DMS79 (cell line): ENCODE measurements at regions not wholly inside any gene's neighbourhood (a gene's known extent, or its start where the extent isn't known, plus 50 kb on each side); places are given as distances from the start of the nearest gene placed in this dataset.
"Not testable (repeated sequence)": the region's sequence is repeated elsewhere in the genome, so short reads cannot be mapped to it uniquely, and the experiment has no call there.

Experiments used
- DNase-seq: peaks from one replicate; lab custom pipeline; 2025; lab: John Stamatoyannopoulos, UW

DNA sequence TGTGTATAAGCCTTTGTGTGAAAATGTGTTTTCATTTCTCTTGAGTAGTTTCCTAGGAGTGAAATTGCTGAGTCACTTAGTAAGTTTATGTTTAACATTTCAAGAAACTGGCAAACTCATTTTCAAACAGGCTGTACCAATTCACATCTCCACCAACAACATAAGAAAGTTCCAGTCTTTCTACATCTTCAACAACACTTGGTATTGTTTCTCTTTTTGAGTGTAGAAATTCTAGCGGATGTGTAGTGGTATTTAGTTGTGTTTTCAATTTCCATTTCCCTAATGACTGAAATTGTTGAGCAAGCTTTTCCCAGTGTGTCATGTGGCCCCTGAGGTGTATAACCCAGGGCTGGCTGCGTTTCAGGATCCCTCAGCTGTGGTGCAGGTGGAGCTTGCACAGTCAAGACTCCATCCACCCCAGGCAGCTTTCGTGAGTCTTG, 258.5 kb downstream of the PDCD6IP start:
- no peak for DNase-seq

DNA sequence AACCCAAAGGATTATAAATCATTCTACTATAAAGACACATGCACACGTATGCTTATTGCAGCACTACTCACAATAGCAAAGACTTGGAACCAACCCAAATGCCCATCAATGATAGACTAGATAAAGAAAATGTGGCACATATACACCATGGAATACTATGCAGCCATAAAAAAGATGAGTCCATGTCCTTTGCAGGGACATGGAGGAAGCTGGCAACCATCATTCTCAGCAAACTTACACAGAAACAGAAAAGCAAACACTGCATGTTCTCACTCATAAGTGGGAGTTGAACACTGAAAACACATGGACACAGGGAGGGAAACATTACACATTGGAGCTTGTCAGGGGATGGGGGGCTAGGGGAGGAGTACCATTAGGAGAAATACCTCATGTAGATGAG, 262.6 kb downstream of the PDCD6IP start:
- DNase-seq: not testable (repeated sequence)

DNA sequence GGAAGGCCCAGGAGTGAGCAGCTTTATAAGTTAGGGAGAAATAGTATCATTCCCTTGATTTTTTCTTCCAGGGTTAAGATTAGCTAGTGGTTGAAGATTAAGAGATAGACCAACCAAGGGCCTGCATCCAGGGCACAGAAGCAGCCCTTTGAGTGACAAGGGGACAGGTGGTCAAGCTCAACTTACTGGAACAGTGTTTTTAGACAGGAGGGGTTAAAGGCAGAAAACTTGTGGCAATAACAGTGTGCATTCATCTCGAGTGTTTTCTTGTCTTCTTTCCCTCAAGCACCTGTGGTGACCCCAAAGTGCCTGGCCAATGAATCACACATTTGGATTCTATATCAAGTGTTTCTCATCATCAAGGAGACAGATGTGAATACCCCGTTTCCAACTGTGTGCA, 267.5 kb downstream of the PDCD6IP start:
- no peak for DNase-seq

DNA sequence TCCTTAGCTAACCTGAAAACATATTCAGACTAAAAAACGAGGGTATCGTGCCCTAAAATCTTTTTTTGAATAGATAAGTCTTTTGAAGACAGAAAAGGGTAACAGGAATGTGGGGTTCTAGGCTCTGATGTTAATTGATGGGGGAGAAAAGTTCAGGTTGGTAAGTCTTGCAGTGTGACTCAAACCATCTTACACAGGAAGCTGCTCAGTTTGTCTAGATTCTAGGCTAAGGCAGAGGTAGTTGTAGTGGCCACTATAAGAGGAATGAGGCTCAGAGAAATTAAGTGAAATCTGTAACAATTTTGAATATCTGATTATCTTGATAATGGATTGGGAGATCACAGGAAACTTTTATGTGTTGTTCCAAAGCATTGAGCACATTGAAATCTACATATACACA, 267.9 kb downstream of the PDCD6IP start:
- DNase-seq: no peak

DNA sequence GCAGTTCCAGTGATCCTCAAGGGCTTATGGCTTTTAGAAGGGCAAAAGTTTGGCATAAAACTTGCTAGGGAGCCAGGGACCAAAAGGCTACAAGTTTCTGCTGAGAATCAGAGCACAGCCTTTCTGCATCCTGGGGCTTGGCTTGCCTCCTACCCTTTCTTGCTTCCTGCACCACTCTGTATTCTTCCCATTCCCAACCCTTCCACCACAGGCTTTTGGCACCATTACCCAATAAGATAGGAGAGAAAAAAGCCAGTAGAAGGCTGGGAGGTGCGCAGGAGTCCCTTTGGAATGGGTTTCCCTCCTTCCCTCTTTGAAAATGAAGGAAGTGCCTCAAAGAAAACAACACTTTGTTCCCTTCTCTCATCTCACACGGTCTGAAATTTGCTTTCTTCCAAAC, 268.6 kb downstream of the PDCD6IP start:
- no peak for DNase-seq

DNA sequence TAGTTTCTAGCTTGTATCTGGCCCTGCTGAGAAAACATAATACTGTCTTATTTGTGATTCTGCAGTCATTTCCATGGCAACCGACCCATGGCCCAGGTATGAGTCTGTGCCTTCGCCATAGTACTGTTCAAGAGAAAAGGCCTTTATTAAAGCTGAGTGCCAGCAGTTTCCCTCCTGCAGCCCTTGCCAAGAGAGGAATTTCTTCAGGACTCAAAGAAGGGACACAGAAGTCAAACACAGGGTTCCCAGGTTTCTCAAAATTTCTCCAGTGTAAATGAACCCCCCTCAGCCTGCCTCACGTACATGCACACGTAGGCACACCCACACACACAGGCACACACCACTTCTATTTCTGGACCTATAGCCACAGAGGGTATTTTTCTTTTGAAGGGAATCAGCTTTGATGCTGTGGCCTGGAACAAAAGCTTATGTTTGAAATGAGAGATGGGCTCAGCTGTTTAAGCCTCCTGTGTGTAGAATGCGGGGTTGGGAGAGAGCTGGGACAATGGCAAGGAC, 269.2 kb downstream of the PDCD6IP start:
- DNase-seq: no peak

DNA sequence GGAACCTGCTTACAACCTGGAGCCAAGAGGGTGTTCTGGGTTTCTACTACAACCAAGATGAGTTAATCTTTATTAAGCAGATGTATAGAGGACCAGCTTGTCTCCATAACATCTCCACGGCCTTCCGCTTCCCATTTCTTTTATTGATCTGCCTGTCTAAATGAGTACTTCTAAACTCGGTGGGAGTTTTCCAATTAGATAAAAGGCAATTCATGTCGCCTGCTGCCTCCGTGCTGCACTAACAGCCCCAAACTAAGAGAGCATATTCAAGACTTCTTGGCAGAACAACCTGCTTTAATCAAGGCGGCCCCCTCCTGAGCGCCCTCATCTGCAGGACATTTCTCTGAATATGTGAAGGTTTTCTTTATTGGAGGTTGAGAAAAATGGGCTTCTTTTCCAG, 270.1 kb downstream of the PDCD6IP start:
- no peak for DNase-seq

DNA sequence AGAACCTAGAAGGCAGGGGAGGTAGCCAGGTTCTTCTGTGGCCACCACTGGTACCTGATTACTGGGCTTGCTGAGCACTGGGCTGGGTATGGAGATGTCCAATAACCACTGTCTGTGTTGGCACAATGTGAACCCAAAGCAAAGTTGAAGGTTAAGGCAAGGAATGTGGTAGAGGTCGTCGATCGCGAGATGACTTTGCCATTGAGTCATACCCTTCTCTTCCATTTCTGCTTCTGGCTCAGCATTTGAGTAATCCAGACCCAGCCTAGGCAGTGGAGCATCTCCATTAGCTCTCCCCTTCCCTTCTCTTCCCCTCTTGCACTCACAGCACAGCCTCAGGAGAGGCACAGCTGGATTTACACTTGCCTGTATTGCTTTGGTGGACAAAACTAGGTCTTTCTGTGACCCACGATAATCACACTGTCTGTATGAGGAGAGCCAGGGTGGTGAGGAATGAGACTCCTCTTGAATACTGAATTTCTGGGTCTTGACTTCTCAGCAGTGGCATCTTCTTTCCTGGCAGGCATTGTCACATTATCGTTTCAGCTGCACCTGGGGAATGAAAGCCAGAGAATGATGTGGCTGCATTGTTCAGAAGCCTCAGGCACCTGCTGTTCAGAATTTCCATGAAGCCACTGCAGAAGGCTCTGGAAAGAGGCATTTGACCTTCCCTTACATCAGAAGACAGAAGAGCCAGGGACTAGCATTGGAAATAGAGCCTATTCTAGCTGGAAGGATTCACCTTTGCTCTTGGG, 272.6 kb downstream of the PDCD6IP start:
- DNase-seq: no peak

DNA sequence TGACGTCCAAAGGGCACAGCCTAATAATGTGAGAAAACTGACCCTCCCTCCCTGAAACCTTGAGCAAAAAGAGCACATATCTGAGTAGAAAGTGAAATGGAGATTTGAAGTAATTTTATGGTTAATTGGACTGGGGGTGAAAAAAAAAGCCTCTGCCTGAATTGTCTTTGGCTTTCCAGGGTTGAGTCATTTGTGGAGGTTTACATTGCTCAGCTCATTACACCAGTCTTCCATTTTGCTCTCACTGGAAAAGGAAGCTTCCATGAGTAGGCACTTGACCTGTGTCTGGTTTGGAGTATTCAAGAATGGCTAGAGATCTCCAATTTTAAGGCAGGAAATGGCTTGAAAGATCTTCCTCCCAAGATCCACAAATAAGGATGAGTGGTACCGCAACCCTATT, 273.9 kb downstream of the PDCD6IP start:
- no peak for DNase-seq

DNA sequence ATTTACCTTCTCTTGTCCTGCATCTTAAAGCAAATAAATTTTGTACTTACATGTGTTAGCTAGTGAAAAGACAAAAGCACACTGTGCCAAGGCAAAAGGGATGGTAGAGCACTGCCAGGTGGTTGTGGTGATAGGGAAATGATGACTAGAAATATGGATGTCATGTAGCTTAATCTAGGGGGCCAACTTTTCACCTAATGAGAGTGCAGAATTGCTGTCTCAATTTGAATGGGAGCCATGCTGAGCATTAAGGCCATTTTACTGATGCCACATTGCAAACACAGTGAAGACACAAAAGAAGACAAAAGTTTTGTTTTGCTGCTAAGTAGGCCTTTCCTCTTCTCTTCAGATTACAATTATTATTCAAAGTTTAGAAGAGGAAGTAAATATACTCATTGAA, 274.7 kb downstream of the PDCD6IP start:
- DNase-seq: no peak

DNA sequence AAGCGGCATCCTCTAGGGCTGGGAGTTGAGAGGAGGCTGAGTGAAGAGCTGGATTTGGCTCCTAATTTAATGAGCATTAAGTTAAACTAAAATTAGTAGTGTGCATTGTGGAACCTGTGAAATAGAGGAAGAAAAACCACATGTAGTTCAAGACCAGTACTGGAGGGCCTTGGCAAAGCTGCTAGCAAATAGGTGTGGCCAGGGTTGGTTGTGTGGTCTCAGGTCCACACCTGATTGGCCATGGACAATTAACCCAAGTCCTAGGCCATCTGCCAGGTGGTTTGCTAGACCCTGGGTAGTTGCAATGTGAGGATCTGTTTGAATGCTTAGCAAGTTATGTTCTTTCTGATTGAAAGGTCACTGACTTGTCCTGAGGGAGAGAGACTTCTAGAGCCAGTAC, 275.5 kb downstream of the PDCD6IP start:
- no peak for DNase-seq

DNA sequence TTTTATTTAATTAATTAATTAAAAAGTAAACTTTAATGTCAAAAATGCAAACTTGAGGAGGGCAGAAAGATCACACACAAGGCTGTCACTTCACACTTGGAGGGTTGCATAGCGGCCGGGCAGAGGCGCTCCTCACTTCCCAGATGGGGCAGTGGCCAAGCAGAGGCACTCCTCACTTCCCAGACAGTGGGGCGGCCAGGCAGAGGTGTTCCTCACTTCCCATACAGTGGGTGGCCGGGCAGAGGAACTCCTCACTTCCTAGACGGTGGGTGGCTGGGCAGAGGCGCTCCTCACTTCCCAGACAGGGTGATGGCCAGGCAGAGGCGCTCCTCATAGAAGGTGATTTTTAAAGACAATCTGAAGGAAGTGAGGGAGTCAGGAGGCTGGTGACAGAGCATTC, 277.5 kb downstream of the PDCD6IP start:
- DNase-seq: no peak

DNA sequence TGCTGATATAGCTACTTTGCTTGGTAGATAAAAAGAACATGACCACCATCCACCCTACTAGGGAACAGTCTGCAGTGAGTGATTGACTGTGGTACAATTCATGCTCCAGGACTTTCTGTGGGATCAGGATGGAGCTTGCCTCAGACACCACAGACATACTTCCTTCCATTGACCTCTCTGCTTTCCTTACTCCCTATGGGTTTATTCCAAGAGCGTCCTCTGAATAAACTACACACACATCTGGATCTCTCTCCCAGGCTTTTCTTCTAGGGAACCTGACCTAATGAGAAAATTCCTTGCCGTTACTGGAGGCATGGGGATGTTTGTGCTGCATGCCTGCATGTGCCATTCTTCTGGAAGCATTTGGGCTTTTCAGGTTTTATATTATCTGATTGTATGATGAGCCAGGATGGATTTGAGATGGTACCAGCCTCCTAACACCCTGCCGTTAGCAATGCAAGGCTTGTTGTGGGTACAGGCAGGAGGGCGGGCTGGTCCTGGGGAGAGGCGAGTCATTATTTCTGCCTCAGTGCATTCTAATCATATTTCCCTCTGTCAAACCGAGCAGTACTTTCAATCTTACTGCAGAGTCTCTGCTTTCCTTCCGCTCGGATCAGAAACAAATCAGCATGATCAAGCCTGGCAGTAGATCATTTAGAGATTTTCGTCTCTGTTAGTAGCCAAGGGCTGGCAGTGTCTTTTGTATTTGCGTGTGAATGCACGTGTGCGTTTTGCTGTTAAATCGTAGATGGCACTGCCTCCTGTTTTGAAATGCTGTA, 279.2 kb downstream of the PDCD6IP start:
- no peak for DNase-seq

DNA sequence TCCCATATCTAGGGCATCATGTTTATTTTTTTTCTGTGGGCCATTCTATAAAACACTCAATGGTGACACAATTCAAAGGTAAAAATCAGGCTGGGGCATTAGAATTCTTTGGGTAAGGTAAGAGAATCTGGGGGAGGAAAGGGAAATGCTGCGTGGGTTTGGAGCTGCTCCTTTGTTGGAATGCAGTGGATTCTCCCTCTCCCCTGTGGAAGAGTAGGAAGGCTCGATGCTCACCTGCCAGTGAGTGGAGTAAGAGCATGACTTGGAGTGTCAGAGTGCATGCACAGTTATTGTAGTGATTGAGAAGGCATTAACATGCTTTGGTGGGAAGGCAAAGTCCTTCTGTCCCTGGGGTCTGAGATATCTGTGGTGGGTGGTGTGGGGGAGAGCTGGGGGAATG, 280.0 kb downstream of the PDCD6IP start:
- no peak for DNase-seq

DNA sequence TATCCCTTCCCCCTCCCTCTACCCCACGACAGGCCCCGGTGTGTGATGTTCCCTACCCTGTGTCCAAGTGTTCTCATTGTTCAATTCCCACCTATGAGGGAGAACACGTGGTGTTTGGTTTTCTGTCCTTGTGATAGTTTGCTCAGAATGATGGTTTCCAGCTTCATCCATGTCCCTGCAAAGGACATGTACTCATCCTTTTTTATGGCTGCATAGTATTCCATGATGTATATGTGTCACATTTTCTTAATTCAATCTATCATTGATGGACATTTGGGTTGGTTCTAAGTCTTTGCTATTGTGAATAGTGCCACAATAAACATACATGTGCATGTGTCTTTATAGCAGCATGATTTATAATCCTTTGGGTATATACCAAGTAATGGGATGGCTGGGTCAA, 281.4 kb downstream of the PDCD6IP start:
- DNase-seq: not testable (repeated sequence)

DNA sequence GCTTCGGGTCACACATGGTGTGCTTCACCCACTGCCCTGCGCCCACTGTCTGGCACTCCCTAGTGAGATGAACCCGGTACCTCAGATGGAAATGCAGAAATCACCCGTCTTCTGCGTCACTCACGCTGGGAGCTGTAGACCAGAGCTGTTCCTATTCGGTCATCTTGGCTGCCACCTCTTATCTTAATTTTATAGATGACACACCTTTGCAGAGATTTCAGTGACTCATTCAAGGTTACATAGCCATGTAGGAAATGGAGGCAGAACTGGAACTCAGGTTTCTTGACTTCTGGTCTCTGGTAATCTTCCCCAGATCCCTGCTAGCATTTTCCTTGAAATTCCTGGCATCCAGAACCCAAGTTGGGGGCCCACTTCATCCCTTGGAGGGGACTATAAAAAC, 291.9 kb downstream of the PDCD6IP start:
- DNase-seq: not testable (repeated sequence)

DNA sequence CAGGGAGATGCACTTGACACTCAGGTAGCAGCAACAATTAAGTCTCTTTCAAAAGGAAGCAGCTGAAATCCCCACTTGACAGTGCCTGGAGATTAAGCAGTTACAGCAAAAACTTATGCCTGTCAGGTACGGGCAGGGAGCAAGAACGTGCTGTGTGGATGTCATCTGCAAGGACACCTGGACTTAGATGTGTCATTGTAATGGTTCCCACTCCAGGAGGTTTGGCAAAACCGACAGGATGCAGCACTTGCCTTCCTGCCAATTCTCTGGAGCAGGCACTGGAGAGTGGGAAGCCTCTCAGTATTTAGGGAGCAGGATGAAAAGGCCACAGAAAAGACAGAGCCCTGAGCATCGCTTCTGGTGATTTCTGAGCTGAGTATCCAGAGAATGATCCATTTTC, 292.4 kb downstream of the PDCD6IP start:
- no peak for DNase-seq

DNA sequence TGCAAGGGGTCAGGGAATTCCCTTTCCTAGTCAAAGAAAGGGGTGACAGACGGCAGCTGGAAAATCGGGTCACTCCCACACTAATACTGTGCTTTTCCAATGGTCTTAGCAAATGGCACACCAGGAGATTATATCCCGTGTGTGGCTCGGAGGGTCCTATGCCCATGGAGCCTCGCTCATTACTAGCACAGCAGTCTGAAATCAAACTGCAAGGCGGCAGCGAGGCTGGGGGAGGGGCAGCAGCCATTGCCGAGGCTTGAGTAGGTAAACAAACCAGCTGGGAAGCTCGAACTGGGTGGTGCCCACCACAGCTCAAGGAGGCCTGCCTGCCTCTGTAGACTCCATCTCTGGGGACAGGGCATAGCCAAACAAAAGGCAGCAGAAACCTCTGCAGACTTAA, 295.9 kb downstream of the PDCD6IP start:
- DNase-seq: not testable (repeated sequence)

DNA sequence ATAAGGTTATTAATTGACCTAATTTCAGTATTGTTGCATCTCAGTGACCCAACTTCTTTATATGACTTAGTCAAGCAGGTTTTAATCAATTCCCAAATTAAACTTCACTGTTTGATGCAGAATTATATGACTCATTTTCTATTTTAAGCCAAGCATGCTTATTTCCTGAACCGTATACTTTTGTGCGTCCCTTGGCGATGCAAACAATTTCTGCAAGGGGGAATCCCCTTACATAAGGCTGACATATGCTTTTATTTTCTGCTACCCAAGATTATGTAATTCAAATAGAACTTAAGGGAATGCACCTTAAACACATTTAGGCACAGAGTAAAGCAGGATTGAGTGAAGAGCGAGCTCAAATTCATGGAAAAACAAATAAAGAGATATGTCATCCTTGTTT, 303.9 kb downstream of the PDCD6IP start:
- no peak for DNase-seq

DNA sequence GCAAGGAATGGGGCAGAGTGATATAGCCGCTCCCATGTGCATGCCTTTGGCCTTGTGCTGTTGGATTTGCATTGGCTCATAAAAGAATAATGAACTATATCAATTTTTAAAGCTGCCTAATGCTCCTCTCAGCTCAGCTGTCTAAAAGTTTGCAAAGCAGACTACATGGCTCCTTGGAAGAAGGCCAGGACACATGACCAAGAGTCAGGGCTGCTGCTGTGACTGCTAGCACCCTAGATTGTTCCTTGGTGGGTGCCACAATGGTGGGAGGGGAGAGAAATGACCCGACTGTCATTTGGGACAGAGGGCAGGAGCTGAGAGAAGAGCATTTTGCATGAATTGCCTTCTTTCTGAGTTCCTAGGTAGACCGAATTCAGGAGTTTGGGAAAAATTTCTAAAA, 307.9 kb downstream of the PDCD6IP start:
- DNase-seq: no peak

DNA sequence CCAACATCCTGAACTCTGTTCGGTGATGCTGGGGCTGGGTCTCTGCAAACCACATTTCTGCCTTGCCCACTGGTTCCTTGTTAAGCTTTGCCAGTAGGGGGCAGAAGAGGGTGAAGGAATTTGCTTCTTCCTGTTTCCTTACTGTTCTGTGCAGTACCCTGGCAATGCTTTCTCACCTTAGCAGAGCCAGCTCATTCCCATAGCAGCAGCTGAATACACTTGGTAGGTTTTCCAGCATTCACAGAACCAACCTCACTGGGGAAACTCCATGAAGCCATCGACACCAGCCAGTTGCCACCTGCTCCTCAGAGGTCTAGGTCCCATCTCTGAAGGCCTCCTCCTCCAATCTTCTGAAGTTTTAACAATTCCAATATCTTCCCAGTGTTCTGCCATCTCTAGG, 308.4 kb downstream of the PDCD6IP start:
- DNase-seq: no peak

DNA sequence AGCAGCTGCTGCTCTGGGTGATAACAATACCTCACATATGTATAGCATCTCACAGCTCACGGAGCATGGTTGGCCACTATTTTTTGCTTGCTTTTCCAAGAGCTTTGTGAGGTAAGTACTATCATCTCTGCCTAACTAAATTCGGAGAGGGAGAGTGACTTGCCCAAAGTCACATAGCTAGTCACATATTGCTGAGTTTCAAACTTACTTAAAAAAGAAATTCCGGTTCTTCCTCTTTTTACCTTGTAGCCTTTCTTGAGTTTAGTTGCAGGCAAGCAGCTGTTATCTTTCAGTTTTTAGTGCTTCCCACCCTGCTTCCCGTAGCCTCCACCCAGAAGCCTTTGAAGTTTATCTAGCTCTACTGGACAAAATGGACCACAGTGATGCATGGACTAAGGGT, 309.2 kb downstream of the PDCD6IP start:
- DNase-seq: no peak

DNA sequence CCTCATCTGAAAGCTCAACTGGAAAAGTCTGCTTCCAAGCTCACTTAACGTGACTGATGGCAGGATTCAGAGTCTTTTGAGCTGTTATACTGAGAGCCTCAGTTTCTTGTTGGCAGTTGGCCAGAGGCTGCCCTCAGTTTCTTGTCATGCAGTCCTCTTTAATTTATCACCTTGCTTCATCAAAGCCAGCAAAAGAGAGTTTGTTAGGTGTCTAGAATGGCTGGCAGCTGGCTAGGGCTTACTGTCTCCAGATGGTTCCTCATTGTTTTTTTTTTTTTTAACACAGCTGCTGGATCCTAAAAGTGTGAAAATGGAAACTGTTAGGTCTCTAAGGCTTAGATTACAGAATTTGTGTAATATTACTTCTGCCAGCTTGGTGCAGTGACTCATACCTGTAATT, 310.6 kb downstream of the PDCD6IP start:
- DNase-seq: no peak
